Vagina (tissue), 2 donors: ENCODE measurements at regions not wholly inside any gene's neighbourhood (a gene's known extent, or its start where the extent isn't known, plus 50 kb on each side); places are given as distances from the start of the nearest gene placed in this dataset.

Experiments used
- POLR2A ChIP-seq, 2 donors: fragments of 450-650 bp; IDR thresholded peaks; one replicate each; pipeline ENCODE4 v1.6.1; 2017; ENCODE audit warnings: antibody characterized with exemption in 2 of 2, mild to moderate bottlenecking in 2 of 2, moderate library complexity in 2 of 2
- POLR2AphosphoS5 ChIP-seq, 2 donors: sonication (generic); formaldehyde crosslinking; IDR thresholded peaks; one replicate each; pipeline ENCODE4 v1.9.0; 2017; ENCODE audit warnings: antibody characterized with exemption in 2 of 2, mild to moderate bottlenecking in 2 of 2, low read depth in 1 of 2; ENCODE audit not compliant: insufficient read depth in 1 of 2
- TF ChIP-seq, protein P1 (sequence below), 3 experiments: fragments of 450-650 bp in 2 of 3; fragments of 200-600 bp in 1 of 3; sonication (generic) in 1 of 3; IDR thresholded peaks; one replicate each; pipeline ENCODE4 v1.5.1; 2017 to 2019; ENCODE audit warnings: antibody characterized with exemption in 3 of 3, mild to moderate bottlenecking in 2 of 3, moderate library complexity in 2 of 3

DNA sequence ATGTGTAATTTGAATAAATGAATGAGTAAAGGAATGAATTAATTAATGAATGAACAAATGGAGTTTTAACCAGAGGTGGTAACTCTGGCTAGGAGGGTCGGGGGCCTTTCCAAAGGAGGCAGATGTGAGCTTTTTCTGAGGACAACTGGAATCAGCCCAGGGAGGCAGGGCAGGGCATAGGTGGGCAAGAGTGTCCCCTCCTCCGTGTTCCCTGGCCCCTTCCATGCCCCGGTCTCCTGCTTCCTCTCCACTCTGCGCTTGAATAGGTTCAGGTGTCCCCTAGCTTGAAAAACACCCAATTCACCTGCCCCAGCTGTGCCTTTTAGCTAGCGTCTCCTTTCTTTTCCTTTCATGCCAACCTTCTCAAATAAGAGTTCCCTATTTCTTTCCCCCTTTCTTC is 473.1 kb downstream of the CDH26 start:
- TF ChIP-seq POLR2A (IDR thresholded peaks at IDR 0.05) (no peak), POLR2AphosphoS5 (IDR thresholded peaks at IDR 0.05; ENCODE audit: insufficient read depth in 1 of 2, low read depth in 1 of 2) (no peak)
- TF ChIP-seq, protein P1, sequence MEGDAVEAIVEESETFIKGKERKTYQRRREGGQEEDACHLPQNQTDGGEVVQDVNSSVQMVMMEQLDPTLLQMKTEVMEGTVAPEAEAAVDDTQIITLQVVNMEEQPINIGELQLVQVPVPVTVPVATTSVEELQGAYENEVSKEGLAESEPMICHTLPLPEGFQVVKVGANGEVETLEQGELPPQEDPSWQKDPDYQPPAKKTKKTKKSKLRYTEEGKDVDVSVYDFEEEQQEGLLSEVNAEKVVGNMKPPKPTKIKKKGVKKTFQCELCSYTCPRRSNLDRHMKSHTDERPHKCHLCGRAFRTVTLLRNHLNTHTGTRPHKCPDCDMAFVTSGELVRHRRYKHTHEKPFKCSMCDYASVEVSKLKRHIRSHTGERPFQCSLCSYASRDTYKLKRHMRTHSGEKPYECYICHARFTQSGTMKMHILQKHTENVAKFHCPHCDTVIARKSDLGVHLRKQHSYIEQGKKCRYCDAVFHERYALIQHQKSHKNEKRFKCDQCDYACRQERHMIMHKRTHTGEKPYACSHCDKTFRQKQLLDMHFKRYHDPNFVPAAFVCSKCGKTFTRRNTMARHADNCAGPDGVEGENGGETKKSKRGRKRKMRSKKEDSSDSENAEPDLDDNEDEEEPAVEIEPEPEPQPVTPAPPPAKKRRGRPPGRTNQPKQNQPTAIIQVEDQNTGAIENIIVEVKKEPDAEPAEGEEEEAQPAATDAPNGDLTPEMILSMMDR (IDR thresholded peaks at IDR 0.05): no peak
